ENCODE measurements at regions not wholly inside any gene's neighbourhood (a gene's known extent, or its start where the extent isn't known, plus 50 kb on each side); places are given as distances from the start of the nearest gene placed in this dataset.

GRCh38 chr14:40273417-40273816 lies 841.2 kb upstream of the FBXO33 start:
- TF ChIP-seq CTCF (IDR thresholded peaks at IDR 0.05): no peak
- no peak for TF ChIP-seq POLR2A (IDR thresholded peaks at IDR 0.05)
